Islet precursor cell (in vitro differentiated cells): ENCODE measurements at regions not wholly inside any gene's neighbourhood (a gene's known extent, or its start where the extent isn't known, plus 50 kb on each side); places are given as distances from the start of the nearest gene placed in this dataset.
"Not testable (repeated sequence)": the region's sequence is repeated elsewhere in the genome, so short reads cannot be mapped to it uniquely, and the experiment has no call there.

ENCODE experiments used
- DNase-seq: peaks from one replicate; pipeline ENCODE4 v3.0.0-alpha.2; 2018

DNA sequence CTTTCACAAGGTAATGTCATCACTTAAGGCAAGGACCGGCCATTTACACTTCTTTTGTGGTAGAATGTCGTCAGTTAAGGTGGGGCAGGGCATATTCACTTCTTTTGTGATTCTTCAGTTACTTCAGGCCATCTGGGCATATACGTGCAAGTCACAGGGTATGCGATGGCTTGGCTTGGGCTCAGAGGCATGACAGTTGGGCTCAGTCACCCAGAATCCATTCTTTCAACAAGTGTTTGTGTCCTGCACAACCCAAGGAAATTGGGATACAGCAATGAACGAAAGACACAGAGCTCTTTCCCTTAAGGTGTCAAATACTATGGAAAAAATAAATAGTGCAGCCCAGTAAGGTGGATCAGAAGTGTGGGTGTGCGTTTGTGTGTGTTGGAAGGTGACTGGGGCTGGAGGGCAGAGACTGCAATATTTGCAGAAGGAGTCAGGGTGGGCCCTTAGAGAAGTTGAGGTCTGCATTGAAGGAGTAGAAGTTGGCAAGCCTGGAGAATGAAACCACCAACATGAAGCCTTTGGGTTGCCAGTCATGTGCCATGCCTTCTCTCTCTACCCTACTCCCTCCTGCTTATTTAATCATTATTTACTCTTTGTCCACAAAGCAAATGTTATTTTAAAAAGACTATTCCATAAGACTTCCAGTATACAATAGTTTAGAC is 222.8 kb upstream of the PRKCQ start:
- no peak for DNase-seq

DNA sequence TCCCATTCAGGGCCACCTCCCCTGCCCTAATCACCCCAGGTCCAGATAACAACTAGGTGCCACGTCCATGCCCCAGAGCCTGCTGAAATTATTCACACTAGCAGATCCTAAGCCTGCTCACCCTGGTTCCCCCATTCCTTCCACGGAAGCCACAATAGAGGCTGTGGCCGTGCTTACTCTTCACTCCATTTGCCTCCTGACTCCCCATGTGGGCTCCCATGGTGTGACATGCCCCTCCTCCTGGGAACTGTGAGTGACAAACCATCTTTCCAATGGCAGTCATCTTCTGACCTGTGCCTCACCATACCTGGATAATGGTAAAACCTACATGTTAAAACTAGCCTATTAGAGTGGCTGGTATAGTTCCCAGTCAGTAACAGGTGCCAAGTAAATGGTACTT is 216.2 kb upstream of the PRKCQ start:
- no peak for DNase-seq

DNA sequence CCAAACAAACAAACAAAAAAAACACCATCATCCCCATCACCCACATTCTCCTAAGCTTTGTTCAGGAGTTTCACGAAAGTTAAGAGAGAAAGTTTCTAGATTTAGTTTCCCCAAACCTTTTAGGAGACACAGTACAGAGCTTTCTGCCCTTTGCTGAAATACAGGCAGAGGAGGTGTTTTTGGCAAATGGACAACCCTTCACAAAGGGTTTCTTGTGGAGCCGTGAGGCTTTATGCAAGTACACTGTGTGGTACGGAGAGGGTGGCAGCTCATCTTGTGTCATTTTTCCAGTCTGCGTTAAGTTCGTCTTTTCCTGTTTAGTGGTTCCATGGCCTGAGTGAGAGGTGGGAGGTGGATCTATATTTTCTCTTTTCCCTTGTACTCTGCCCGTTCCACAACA is 215.5 kb upstream of the PRKCQ start:
- no peak for DNase-seq

DNA sequence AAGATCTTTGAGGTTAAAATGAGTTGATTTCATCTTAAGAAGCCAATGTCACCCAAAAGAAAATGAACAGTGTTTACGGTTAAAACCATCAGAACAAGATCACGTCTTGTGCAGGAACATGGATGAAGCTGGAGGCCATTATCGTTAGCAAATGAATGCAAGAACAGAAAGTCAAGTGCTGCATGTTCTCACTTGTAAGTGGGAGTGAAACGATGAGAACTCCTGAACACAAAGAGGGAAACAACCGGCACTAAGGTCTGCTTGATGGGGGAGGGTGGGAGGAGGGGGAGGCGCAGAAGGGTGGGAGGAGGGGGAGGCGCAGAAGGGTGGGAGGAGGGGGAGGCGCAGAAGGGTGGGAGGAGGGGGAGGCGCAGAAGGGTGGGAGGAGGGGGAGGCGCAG is 214.8 kb upstream of the PRKCQ start:
- not testable (repeated sequence) for DNase-seq

DNA sequence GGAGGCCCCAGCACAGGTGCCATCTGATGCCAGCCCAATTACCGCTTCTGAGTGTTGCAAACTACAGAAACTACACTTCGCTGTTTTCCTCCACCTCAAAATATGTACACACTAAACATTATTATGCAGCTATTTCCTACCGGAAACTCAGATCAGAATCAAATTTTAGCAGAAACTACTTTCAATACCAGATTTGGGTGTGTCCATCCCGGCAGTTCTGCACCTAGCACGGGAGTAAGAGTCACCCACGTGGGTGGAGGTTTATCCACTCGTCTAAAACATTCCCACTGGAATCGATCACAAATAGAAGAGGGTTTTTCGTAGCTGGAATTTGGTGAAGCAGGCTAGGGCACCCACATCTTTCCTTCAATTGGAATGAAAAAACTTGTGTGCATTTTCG is 214.4 kb upstream of the PRKCQ start:
- DNase-seq: no peak

DNA sequence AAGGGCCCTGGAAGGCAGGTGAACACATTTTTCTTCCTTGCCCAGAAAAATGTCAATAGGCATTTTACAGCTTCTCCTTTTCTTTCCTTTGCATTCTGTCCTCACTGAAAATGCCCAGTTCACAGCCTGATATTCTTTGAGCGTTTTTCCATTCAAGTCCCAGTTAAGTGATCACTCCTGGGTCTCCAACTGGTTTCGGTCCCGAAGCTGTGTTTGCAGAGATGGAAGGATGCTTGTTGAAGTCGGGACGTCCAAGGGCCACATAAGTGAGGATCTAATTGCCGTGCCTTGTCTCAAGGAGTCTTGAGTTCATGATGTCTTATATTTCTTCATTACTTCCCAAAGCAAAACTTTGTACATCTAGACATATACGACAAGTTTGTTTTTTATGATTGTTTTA is 208.7 kb upstream of the PRKCQ start:
- no peak for DNase-seq

DNA sequence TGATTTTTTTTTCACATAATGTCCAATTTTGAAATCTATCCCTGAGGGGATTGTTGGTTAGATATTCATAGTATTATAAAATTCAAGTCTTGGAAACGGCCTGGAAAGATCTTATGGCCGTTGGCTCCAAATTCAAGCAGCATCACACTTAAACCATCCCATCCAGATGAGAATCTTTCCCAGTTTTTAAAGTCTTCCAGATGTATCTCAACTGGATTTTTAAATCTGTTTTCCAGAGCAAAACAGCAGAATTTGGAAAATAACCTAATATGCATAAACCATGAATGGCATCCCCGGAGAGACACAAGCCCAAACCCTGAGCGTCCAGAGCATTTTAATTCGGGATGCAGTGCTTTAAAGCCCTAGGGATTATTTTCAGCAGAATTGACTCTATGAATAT is 208.2 kb upstream of the PRKCQ start:
- DNase-seq: no peak

DNA sequence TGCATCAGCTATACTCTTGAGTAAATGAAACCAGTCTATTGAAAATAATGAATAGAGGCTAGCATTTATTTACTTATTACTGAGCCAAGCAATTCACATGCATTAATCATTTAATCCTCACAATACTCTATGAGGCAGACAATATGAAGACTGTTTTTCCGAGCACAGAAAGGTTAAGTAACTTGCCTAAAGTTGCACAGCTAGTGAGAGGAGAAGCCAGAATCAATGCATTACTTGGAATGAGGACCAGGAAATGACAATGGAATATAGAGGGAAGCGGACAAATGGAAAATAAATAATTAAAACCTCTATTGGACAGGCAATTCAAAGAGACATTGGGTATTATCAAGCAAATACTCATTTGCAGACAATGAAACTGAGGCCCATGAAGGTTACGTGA is 207.6 kb upstream of the PRKCQ start:
- DNase-seq: no peak

DNA sequence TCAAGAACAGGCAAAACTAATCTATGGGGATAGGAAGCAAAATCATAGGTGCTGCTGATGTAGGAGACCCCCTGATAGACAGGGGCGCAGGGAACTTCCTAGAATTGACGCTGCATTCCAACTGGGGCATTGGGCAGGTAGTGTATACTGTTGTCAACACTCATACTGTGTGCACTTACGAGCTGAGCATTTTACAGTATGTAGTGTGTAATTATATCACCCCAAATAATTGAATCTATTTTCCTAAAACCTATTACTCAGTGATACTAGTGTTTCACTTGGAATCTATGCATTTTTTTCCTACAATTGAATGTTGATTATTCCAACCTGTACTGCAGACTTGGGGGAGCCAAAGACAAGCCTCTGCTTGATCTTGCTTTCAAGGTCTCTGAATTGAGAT is 207.0 kb upstream of the PRKCQ start:
- no peak for DNase-seq

DNA sequence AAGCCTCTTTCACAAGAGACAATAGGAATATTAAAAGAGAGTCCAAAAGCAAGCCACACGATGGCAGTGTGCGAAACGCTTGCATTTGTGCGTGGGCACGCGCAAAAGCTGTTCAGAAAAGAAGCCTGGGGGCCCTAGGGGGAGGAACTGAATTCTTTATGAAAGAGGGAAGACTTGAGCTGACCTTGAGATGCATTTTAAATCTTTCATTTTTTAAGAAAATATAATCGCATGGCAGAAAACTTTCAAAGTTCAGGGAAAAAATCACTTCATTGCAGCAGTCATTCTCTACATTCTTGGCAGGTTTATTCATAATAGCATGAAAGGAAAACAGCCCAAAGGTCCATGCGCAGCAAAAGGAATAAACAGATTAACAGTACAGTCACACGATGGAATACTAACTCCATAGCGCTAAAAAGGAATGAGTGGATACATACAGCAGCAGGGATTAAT is 206.5 kb upstream of the PRKCQ start:
- no peak for DNase-seq

DNA sequence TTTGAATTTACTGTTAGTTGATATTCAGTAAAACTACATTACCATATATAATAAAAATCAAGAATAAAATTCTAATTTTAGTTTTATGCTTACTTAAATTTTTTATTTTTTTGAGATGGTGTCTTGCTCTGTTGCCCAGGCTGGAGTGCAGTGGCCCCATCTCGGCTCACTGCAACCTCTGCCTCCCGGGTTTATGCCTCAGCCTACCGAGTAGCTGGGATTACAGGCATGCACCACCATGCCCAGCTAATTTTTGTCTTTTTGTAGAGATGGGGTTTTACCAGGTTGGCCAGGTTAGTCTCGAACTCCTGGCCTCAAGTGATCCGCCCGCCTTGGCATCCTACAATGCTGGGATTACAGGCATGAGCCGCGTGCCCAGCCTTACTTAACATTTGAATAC is 204.4 kb upstream of the PRKCQ start:
- not testable (repeated sequence) for DNase-seq

DNA sequence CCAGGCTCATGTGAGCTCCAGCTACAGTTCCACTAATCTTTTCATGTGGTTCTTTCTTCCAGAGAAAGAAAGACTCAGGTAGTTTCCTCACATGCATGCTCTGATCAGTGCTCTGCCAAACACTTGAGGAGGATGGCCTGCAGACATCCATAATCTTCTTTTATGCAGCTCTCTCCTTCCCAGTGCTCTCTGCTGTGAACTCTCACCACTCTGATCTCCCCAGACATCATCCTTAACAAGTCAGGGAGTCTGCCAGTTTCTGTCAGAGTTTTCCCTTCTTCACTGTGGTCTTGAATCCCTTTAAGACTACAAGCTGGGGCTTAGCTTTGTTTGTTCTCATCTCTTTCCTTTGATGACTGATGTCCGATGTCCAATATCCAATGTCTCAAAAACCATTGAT is 203.4 kb upstream of the PRKCQ start:
- no peak for DNase-seq

DNA sequence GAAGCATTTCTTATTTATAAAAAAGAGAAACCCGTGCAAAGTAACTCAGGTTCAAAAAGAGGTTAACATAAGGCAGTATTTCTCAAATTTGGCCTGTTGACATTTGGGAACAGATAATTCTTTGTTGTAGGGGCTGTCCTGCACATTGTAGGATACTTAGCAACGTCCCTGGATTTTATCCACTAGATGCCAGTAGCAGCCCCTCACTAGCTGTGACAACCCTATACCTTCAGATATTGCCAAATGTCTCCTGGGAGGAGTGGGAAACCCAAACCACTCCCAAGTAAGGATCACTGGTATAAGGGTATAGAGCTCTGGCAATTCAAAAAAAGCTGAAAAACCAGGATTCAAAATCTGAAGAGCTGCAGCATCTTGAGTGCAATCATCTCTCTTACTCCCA is 202.3 kb upstream of the PRKCQ start:
- DNase-seq: no peak

DNA sequence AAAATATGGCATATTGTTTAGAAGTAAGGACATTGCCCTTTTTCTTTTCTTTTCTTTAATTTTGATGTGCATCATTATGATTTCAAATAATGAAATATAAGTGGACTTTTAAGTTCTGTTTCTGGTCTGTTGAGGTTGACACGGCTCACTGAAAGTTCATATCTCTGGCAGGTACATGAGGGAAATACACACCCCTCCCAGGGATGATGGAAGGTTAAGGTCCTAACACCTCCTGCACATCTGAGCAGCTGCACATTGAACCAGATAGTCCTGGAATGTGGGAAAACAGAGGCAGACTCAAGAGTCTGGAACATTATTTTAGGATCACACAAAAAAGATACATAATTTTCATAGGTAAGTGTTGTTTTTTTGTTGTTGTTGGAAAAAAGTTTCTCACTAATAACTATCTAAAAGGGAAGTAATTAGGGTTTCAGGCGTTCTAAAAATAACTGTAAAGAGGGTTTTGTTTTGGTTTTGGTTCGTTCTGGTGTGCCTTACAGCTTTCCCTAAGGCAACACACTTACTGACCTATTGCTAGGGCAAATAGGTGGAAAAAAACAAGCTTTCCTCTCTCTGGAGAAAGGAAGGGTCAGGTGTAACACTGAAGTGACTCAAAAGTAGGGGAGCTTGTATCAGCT is 201.2 kb upstream of the PRKCQ start:
- no peak for DNase-seq

DNA sequence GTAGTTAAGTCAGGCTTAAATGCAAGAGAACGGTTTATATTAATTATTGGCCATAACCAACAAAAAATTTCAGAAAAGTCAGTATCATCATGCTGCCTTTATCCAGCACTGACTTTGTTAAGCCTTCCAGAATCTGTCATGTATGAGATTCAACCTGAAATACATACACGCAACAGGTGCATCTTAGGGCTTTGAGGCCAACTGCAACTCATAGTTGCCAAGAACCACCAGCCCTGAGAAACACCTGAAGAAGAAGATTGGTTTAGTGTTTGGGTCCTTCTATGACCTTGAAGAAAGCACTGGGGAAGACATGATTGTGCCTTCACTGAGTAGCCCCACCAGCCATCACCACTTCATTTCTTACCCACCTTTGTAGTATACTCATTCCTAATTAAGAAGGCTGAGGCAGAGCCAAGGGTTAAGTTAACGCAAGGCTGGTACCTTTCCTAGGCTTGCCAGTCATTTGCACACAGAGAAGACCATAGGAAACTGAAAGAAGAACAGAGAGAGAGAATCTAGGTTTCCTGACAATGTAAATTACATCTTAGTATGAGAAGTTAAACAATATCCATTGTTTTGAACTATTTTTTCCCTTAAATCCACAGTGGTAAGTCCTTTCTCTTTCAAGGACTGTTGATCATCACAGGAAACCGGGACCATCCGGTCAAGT is 200.1 kb upstream of the PRKCQ start:
- DNase-seq: no peak

DNA sequence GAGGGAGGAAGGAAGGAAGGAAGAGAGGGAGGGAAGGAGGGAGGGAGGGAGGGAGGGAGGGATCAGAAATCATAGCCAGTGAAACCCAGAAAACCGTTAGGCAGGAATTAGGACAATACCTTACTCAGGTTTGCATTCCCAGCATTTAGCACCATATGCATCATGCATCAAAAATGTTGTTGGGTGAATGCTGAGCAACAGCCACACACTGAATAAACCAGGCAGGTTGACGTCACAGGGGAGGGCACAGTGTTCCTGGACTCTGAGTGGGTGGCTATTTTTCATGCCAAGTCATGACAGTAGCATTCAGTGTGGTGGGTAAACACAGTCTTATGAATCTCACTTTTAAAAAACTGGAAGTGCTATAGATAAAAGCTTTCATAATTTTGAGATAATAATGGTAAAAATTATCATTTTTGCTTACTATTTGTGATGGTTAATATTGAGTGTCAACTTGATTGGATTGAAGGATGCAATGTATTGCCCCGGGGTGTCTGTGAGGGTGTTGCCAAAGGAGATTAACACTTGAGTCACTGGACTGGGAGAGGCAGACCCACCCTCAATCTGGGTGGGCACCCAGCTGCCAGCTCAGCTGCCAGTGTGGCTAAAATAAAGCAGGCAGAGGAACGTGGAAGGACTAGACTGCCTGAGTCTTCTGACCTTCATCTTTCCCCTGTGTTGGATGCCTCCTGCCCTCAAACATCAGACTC is 199.1 kb upstream of the PRKCQ start:
- DNase-seq: peak; percentile 83

DNA sequence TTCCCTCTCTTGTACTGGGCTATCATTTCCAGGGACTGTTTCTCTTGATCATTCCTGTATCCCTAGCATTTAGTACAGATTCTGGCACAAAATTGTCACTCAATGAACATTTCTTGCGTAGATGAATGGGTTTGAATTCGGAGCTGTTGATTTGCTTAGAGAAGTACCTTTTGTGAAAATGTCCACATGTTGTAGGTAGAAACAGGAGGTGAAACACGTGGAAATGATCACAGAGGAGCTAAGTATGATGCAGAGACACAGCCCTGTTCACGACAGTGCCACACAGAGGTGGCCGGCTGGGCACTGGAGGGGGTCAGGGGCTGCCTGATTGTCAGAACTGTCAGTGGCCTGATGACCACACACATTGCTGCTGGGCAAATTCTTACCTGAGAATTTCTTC is 196.1 kb upstream of the PRKCQ start:
- no peak for DNase-seq

DNA sequence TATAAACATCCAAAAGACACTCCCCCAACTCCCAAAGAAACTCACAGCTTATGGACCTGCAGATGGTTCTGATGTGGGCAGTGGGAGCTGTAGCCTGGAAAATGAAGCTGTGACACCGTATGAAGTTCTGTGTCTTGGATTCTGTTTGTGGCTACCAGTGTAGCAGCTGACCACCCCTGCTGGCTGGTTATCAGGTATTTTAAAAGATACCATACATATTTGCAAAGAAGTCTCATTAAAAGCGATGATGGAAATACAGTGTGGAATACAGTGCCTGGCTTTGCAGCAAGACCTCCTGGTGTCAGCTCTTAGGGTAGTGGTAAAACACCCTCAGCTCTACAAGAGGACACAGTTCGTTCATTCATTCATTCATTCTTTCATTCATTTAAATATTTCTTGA is 194.3 kb upstream of the PRKCQ start:
- no peak for DNase-seq

DNA sequence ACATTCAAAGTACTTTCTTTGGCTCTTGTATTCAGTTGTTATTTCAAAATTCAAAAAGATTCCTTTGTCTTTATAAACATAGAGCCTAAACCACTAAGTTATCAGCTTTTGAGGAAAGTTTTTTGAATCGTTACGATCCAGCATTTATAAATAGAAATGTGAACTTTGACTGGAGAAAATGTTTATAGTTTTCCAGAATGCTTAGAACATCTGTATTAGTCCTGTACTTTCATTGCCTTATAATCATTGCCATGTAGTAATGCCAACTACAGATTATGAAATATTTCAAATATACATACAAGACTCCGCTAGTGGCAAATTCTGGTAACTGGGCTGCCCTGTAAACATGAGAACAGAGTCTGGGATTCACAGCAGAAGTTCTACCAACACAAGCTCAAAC is 191.3 kb upstream of the PRKCQ start:
- DNase-seq: no peak

DNA sequence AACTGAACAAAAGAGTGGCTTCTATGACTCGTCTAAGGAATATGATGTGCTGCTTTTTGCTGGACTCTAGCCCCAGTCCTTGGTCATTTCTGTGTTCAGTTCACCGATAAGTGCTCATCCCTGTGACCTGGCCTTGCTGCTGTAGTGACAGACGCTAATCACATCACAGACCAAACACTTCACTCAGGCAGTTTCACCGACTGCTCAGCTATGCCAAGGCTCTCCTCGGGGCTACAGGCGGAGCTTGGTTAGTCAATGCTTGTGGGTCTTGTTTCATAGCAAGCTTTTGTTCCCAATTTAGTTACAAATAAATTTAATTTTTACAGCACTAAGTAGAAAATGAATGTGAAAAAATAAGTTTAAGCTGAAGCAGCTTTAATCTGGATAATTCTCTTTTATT is 190.8 kb upstream of the PRKCQ start:
- peak; percentile 79 for DNase-seq

DNA sequence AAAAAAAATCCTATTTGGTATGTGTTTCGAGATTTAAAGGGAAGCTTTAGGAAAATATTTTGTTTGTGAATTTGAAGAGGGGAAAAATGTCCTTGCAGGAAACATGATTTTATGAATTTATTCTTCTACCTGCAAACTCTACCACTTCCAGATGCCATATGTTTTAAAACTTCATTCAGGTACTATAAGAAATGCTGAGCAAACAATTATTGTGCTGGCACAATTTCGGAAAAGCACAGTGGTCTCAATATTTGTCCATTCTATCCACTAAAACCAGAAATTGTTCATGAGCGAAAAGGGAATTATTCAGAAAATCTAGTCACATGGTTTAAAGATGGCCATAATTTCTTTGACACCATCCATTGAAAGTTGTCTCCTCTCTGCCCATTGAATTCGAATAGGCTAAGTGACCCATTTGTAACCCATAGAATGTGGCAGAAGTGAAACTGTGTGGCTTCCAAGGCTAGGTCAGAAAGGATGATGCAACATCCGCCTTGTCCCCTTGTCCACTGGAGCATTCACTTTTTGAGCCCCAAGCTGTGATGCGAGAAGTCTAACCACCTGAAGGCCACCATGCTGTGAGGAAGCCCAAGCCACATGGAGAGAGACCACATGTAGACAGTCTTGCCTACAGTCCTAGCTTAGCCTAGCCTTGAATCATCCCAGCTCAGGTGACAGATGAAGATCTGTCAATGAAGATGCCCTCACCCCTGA is 189.8 kb upstream of the PRKCQ start:
- no peak for DNase-seq

DNA sequence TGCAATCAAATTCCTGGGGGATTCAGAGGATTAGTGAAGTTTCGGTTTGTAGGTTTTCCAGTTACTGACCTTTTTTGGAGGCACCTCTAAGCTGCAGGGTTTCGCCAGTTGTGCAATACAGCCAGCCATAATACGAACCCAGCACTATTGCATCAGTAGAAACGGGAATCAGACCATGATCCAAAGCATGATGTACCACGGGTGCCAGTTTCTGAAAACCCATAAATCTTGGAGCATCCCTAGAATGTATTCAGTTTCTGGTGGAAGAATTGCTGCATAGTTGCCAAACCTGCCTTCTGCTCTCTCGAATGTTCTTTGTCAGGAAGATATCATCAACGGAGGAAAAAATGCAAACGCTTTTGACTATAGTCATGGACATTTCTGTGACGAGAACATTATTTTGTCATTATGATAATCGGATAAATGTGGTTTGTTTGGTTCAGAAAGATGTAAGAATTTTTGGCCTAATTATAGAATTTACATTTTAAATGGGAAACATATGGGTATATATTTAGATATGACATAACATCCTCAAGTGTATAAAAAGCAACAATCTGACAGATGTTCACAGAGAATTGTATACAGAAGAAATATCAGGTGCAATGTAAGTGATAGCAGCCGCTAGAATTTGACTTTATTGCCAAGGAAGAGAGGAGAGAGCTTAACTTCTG is 186.2 kb upstream of the PRKCQ start:
- DNase-seq: no peak

DNA sequence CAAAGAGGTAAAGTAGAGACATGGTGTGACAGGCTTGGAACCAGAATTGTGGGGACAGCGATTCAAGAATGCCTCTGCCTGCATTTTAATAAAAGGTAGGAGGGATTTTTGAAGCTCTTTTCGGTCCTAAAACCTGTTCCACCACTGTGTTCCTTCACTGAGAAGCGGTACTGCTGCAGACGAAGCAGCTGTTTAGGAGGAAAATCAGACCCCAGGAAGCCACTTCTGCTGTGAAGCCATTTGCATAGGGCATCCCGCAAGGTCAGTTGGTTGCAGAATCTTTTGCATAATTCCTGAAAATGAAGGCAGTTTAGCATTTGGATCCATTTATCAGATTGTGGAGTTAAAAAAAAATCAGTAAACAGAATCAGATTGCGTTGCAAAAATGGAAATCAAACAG is 183.3 kb upstream of the PRKCQ start:
- DNase-seq: no peak
